ENCODE measurements at regions not wholly inside any gene's neighbourhood (a gene's known extent, or its start where the extent isn't known, plus 50 kb on each side); places are given as distances from the start of the nearest gene placed in this dataset.

DNA sequence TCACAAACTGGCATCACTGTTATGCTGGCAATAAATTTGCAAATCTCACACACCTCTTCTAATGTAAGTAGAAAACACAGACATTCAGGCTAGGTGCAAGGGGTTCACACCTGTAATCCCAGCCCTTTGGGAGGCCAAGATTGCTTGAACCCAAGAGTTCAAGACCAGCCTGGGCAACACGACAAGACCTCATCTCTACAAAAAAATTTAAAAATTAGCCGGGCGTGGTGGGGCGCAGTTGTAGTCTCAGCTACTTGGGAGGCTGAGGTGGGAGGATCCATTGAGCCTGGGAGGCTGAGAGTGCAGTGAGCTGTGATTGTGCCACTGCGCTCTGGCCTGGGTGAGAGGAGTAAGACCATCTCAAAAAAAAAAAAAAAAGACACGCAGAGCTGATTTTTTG is 83.1 kb upstream of the ENPP6 start:
- H3K36me3 ChIP-seq (ENCODE audit: control insufficient read depth in 4 of 4, insufficient read depth in 4 of 4, low read length in 4 of 4) = no peaks in the 10 kb centered on the region
- H3K27me3 ChIP-seq (ENCODE audit: control insufficient read depth in 3 of 3, insufficient read depth in 3 of 3, low read length in 2 of 3) = no peaks in the 10 kb centered on the region
- H3K27ac ChIP-seq (ENCODE audit: low read depth in 1 of 2, low read length in 1 of 2) = no peak overlapping the region
- H3K4me3 ChIP-seq = no peak overlapping the region
- no peaks in the 10 kb centered on the region for H3K4me1 ChIP-seq (ENCODE audit: control insufficient read depth in 5 of 5, insufficient read depth in 5 of 5, low read length in 5 of 5)
- WGBS, 2 donors = 97 to 98% methylated on average over 6 of the region's 6 CpGs
- DNase-seq (no peak), ATAC-seq (ENCODE audit: insufficient read depth, low FRiP score) (no peak)
- TF ChIP-seq, protein P1, sequence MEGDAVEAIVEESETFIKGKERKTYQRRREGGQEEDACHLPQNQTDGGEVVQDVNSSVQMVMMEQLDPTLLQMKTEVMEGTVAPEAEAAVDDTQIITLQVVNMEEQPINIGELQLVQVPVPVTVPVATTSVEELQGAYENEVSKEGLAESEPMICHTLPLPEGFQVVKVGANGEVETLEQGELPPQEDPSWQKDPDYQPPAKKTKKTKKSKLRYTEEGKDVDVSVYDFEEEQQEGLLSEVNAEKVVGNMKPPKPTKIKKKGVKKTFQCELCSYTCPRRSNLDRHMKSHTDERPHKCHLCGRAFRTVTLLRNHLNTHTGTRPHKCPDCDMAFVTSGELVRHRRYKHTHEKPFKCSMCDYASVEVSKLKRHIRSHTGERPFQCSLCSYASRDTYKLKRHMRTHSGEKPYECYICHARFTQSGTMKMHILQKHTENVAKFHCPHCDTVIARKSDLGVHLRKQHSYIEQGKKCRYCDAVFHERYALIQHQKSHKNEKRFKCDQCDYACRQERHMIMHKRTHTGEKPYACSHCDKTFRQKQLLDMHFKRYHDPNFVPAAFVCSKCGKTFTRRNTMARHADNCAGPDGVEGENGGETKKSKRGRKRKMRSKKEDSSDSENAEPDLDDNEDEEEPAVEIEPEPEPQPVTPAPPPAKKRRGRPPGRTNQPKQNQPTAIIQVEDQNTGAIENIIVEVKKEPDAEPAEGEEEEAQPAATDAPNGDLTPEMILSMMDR (IDR thresholded peaks at IDR 0.05; ENCODE audit: control extremely low read depth, extremely low read depth) = no peak
- H3K9me3 ChIP-seq (ENCODE audit: control insufficient read depth in 4 of 4, insufficient read depth in 3 of 4, low read length in 3 of 4) = no peaks in the 10 kb centered on the region
- H3K9ac ChIP-seq (ENCODE audit: insufficient read depth in 1 of 2, low read length in 2 of 2) = no peak overlapping the region

DNA sequence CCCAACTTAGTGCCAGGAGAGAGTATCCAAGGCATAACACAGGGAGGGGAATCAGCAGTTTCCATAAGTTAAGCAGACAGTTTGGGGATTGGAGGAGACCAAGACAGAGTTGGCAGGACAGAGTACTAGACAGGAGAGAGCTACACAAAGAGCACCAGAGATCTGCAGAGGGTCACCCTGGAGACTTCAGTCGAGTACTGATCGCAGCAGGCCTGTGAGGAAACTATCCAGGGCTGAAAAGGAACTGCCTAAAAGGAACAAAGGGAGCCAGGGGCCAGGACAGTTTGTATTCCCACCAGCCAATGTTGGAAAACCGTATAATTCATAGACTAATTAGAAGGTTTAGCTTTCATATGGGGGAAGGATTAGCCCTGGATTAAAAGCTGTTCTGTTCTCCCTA is 80.6 kb upstream of the ENPP6 start:
- Histone ChIP-seq H3K36me3 (ENCODE audit: control insufficient read depth in 4 of 4, insufficient read depth in 4 of 4, low read length in 4 of 4) (no peaks in the 10 kb centered on the region), H3K4me3 (no peak overlapping the region), H3K9ac (ENCODE audit: insufficient read depth in 1 of 2, low read length in 2 of 2) (no peak overlapping the region), H3K27me3 (ENCODE audit: control insufficient read depth in 3 of 3, insufficient read depth in 3 of 3, low read length in 2 of 3) (no peaks in the 10 kb centered on the region), H3K4me1 (ENCODE audit: control insufficient read depth in 5 of 5, insufficient read depth in 5 of 5, low read length in 5 of 5) (no peaks in the 10 kb centered on the region), H3K9me3 (ENCODE audit: control insufficient read depth in 4 of 4, insufficient read depth in 3 of 4, low read length in 3 of 4) (no peaks in the 10 kb centered on the region), H3K27ac (ENCODE audit: low read depth in 1 of 2, low read length in 1 of 2) (no peak overlapping the region)
- DNase-seq (no peak), ATAC-seq (ENCODE audit: insufficient read depth, low FRiP score) (no peak)
- TF ChIP-seq, protein P1 (IDR thresholded peaks at IDR 0.05; ENCODE audit: control extremely low read depth, extremely low read depth) = no peak
- WGBS, 2 donors = 72 to 83% methylated on average over 3 of the region's 3 CpGs

DNA sequence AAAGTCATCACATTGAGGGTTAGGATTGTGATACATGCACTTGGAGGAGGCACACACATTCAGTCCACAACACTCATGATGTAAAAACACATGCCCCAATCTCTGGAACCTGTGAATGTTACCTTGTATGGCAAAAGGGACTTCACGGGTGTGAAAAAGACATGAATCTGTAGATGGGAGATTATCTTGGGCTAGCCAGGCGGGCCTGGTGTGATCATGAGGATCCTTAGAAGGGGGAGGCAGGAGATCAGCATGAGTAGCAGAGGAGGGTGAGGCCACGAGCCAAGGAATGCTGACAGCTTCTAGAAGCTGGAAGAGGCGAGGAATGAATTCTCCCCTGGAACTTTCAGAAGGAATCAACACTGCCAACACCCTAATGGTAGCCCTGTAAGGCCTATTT is 77.5 kb upstream of the ENPP6 start:
- Histone ChIP-seq H3K4me1 (ENCODE audit: control insufficient read depth in 5 of 5, insufficient read depth in 5 of 5, low read length in 5 of 5) (peaks cover 0 to 6% (median 1%) of the 10 kb centered on the region in 5 donors), H3K9me3 (ENCODE audit: control insufficient read depth in 4 of 4, insufficient read depth in 3 of 4, low read length in 3 of 4) (no peaks in the 10 kb centered on the region), H3K36me3 (ENCODE audit: control insufficient read depth in 4 of 4, insufficient read depth in 4 of 4, low read length in 4 of 4) (no peaks in the 10 kb centered on the region), H3K27me3 (ENCODE audit: control insufficient read depth in 3 of 3, insufficient read depth in 3 of 3, low read length in 2 of 3) (no peaks in the 10 kb centered on the region), H3K27ac (ENCODE audit: low read depth in 1 of 2, low read length in 1 of 2) (no peak overlapping the region), H3K4me3 (no peak overlapping the region), H3K9ac (ENCODE audit: insufficient read depth in 1 of 2, low read length in 2 of 2) (no peak overlapping the region)
- TF ChIP-seq, protein P1 (IDR thresholded peaks at IDR 0.05; ENCODE audit: control extremely low read depth, extremely low read depth) = no peak
- ATAC-seq (ENCODE audit: insufficient read depth, low FRiP score) (no peak), DNase-seq (no peak)
- 96 to 97% methylated on average over 4 of the region's 4 CpGs for WGBS, 2 donors

DNA sequence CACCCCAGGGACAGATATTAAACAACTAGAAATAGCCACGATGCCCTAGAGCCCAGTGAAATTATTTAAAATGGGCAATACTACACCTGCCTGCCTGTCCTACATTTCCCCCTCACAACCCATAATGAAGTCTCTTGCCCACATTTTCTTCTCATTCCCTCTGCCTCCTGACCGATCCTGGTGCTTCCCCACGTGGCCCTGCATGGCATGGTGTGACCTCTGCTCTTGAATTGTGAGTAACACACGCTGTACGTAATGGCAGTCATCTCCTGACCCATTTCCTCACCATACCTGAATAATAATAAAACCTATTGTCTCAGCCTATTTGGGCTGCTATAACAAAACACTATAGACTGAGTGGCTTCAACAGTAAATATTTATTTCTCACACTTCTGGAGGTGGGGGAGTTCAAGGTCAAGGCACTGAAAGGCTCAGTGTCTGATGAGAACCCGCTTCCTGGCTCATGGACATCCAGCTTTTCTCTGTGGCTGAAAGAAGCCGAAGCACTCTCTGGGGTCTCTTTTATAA is 77.0 kb upstream of the ENPP6 start:
- Histone ChIP-seq H3K27ac (ENCODE audit: low read depth in 1 of 2, low read length in 1 of 2) (no peak overlapping the region), H3K36me3 (ENCODE audit: control insufficient read depth in 4 of 4, insufficient read depth in 4 of 4, low read length in 4 of 4) (no peaks in the 10 kb centered on the region), H3K9me3 (ENCODE audit: control insufficient read depth in 4 of 4, insufficient read depth in 3 of 4, low read length in 3 of 4) (no peaks in the 10 kb centered on the region), H3K9ac (ENCODE audit: insufficient read depth in 1 of 2, low read length in 2 of 2) (no peak overlapping the region), H3K4me3 (no peak overlapping the region), H3K4me1 (ENCODE audit: control insufficient read depth in 5 of 5, insufficient read depth in 5 of 5, low read length in 5 of 5) (peaks cover 0 to 6% (median 1%) of the 10 kb centered on the region in 5 donors), H3K27me3 (ENCODE audit: control insufficient read depth in 3 of 3, insufficient read depth in 3 of 3, low read length in 2 of 3) (no peaks in the 10 kb centered on the region)
- ATAC-seq (ENCODE audit: insufficient read depth, low FRiP score) (no peak), DNase-seq (no peak)
- 80 to 87% methylated on average over 7 of the region's 7 CpGs for WGBS, 2 donors
- TF ChIP-seq, protein P1 (IDR thresholded peaks at IDR 0.05; ENCODE audit: control extremely low read depth, extremely low read depth) = no peak
